Stimulated activated CD4-positive, alpha-beta T cell treated with anti-CD3 and anti-CD28 coated beads, Interleukin-4, amount 100 ng/mL, for 48 hours (primary cell): ENCODE measurements at regions not wholly inside any gene's neighbourhood (a gene's known extent, or its start where the extent isn't known, plus 50 kb on each side); places are given as distances from the start of the nearest gene placed in this dataset.
"Not testable (repeated sequence)": the region's sequence is repeated elsewhere in the genome, so short reads cannot be mapped to it uniquely, and the experiment has no call there.

Experiments
- DNase-seq, 2 donors: peaks; one replicate each; pipeline ENCODE4 v3.0.0-alpha.2; 2020; ENCODE audit warnings: low read depth in 2 of 2

DNA sequence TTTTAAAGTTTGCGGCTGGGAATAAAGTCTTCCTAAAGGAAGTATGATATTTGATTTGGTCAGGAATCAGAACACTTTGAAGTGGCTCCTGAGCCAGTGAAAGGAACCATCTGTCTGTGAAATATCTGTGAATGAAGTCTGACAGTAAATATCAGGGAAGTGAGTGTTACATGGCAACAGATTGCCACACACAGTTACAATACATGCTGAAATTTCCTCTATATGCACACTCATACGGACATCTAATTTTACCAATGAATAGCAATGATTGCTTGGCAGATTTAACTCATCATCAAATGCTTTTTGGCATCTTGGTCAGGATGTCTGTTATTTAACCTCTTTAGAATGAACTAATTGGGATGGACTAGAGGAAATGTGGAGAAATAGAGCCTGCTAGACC, 1023.8 kb downstream of the FAT4 start:
- DNase-seq, result no peak

DNA sequence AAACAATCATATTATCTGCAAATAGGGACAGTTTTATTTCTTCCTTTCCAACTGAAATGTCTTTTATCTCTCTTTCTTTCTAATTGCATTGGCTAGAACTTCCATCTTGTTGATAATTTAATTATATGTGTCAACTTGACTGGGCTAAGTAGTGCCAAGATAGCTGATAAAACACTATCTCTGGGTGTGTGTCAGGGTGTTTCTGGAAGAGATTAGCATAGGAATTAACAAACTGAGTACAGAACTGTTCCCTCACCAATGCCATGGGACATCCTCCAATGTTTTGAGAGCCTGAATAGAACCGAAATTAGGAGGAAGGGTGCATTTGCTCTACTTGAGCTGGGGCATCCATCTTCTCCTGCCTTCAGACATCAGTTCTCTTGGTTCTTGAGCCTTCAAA, 1027.2 kb downstream of the FAT4 start:
- DNase-seq, result no peak

DNA sequence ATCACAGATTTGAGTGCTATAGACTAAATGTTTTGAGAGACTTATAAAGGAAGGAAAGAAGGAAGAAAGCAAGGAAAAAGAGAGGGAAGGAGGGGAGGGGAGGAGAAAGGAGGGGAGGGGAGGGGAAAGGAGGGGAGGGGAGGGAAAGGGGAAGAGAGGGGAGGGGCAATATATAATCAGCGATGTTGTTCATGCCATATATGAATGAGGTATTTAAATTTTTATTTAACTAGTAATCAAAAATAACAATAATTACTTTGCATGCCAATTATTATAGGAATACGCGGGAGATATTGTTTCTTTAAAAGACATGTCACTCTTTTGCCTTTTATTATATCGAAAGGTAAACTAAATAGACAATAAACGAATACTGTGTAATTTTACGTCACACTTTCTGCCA, 1029.7 kb downstream of the FAT4 start:
- no peak for DNase-seq

DNA sequence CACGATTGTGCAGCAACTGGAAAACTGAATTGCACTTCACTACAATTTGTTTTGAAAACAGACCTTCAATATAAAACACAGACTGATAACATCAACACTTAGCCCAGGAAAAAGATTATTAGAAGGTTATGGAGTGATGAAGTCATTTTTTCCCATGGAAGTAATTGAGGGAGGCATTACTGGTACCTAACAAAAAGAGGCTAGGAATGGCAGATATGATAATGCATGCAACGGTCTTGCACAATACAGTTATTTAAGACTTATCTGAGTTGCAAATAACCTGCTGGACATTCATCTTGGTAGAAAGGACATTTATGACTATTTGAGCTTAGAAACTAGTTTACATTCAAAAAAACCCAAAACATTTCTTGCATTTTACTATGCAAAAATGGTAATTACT, 1031.9 kb downstream of the FAT4 start:
- DNase-seq, result no peak

DNA sequence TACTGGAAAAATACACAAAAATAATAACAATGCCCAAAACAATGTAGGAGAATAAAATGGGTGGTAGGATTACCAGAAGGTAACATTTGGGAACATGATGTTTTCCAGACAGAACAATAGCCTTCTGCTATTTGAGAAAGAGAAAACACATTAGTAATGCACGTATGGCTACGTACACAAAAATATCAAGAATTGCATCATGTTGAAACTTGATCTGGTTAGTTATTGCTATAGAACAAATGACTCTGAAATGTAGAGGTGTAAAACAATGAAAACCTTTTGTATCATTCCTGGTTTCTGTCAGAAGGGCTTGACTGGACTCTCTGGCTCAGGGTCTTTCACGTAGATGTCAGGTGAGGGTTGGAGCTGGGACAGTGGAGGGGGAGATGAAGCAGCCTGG, 1040.0 kb downstream of the FAT4 start:
- DNase-seq, result no peak

DNA sequence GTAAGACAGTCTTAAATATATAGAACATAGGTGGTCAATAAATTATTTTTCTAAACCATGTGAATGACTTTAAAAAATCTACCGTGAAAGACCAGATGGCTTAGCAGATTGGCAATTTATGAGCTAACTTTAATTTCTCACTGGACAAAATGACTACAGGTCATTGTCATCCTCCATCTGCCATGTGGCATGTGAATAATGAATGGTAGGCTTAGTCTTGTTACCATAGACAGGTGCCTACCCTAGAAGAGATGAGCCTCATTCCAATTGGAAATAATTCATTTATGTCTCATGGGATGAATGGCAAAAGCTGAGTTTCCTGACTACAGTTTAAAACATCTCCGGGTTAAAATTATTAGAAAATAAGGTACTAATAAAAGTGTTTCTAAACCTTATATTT, 1043.3 kb downstream of the FAT4 start:
- DNase-seq, result no peak

DNA sequence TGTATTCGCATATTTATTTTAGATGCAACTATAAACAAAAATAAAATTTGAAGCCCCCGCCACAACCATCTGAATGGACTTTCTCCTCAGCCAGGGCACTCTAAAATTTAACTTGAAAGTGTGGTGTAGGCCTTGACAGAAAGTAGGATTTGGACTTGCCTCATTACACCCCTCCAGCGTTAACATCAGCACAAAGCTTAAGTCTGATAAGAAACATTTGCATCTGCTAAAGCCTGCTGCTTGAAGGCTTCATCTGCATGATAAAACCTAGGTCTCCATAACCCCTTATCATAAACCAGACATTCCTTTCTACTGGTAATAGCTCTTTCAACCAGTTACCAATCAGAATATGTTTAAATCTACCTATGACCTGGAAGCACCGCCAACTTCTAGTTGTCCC, 1046.5 kb downstream of the FAT4 start:
- no peak for DNase-seq

DNA sequence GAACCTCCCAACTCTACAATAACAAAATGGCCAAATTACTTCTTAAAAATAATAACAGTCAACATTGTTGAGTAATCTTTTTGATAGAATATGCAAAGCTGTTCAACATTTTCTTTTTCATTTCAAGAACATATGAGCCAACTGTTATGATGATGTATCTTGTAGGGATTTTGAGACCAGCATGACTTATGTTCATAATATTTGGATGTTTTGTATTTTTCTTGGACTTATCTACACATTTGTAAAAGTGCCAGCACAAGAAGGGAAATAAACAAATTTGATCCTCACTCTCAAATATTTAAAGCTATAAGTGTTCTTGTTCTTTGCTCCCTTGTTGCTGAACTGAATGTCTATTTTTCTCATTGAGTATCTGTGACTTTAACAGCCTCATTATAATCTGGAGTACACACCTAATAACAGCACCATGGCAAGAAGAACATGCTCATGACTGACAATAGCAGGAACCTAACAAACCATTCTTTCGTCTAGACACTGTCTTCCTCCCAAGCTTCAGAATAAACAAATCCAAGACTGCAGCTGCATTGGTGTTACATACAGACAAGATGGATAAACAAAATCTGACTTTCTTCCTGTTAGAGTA, 1049.7 kb downstream of the FAT4 start:
- no peak for DNase-seq

DNA sequence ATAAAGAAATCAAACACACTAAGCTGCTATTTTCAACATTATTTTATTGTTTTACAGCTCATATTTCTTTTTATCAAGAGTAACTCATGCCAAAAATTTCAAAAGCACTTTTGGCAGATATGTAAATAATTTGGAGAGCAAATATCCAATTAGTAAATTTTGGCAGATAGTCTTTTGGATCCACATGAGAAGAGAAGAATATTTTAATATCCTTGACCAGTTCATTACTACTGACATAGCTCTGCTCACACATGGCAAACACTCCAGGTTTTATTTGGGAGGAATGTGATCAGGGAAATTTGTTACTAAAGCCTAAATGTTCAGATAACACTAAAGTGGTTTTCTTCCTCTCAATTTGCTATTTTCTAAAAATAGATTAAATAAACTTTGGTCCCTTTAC, 1054.3 kb downstream of the FAT4 start:
- no peak for DNase-seq

DNA sequence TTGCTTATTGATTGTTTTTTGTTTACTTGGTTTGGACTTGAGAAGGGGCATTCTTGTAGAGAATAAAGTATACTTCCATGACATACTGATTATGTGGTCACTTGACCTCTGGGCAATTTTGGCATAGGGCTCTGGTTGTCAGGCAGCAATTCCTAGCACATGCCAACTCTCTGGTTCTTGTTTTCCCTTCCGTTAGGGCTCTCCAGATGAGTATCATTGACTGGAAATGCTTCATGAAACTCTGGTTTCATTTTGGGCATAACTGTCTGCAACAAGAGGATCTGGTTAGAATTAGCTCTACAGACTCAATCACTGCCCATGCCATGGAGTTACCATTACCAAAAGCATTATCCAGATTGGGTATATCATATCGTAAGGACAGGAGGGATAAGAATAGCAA, 1057.9 kb downstream of the FAT4 start:
- no peak for DNase-seq

DNA sequence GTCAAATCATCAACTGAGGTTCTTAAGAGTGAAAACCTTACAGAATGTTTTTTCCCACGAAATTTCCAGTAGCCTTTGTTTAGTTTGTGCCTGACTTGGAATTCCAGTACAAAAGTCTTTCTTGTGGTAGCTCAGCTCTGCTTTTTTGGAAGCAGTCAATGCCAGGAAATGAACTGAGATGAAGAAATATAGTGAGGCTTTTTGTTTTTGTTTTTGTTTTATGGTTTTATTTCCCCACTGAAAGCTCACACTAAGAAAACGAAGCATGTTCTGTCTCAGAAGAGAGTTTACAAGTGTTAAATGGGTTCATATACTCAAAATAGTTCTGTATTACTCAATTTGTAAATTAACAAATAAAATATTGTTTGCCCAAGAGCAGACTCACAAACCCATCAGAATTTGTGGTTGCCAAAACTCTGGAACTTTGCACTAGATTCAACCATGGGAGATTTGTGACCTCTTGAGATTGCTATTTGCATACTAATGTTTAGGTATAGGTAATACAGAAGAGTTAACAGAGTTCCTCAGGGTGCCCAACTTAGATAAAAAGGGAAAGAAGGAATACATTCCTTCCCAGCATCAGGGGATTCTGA, 1060.8 kb downstream of the FAT4 start:
- DNase-seq, result no peak

DNA sequence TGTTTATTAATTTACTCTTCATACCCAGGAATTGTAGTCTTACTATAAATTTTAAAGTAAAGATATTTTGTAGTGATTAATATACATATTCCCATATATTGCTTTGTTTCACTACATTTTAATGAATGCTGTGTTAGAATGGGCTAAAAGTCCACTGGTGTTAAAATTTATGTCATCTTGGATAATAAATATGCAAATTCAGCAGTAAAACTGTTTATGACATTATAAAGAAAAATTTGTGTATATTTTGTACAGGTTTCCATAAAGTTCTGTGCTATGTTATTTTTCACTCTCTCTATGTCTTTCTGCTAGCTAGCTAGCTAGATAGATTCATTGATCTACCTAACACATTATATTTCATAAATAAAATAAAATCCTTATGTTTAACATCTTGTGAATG, 1071.2 kb downstream of the FAT4 start:
- DNase-seq, result no peak

DNA sequence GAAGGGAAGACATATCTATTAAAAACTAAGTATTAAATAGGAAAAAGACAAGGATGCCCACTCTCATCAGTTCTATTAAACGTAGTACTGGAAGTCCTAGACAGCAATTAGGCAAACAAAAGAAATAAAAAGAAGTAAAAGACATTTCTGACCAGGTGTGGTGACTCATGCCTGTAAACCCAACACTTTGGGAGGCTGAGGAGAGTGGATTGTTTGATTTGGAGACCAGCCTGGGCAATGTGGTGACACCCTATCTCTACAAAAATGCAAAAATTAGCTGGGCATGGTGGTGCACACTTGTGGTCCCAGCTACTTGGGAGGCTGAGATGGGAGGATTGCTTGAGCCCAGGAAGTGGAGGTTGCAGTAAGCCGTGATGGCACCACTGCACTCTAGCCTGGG, 1071.8 kb downstream of the FAT4 start:
- DNase-seq, result no peak

DNA sequence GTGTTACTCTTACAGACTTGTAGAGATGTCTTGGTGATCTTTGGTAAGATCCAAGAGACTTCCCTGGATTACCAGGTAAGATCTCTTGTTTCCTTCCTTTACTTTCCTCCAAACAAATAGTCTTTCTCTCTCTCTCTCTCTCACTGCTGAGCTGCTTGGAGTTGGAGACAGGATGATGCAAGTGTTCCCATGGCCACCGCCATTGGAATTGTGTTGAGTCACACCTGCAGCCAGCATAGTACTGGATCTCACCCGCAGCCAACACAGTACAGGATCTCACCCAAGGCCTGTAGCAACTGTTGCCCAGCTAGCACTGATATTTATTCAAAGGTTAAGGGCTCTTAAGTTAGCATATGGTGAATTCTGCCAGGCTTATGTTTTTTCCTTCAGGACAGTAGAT, 1080.9 kb downstream of the FAT4 start:
- DNase-seq, result no peak

DNA sequence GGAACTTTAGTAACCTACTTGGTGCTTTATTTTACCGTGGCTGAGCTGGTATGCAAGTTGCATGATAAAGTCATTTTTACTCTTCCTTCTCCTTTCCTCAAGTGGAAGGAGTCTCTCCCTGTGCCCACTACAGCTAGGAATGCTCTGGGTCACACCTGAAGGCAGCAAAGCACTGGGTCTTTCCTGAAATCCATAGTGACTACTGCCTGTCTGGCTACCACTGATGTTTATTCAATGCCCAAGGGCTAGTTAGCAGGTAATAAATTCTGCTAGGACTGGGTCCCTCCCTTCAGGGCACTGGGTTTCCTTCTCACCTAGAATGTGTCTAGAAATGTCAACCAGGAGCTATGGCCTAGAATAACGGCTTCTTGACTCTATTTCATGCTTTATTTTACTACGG, 1081.4 kb downstream of the FAT4 start:
- DNase-seq, result no peak

DNA sequence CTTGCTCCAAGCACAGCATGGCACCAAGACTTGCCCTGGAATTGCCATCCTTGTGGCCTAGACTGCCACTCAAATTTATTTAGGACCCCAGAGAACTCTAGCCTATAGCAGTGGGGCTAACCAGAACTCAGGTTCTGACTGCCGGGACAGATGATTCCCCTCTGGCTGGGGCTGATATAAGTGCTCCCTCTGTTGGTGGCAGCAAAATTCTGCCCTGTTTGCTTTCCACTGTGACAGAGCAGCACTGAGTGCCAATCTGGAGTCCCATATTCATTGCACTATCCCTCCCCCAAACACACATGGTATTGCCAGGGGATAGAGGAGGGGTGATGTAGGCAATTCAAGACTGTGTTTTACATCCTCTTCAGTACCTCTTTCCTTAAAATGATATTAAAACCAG, 1081.9 kb downstream of the FAT4 start:
- no peak for DNase-seq

DNA sequence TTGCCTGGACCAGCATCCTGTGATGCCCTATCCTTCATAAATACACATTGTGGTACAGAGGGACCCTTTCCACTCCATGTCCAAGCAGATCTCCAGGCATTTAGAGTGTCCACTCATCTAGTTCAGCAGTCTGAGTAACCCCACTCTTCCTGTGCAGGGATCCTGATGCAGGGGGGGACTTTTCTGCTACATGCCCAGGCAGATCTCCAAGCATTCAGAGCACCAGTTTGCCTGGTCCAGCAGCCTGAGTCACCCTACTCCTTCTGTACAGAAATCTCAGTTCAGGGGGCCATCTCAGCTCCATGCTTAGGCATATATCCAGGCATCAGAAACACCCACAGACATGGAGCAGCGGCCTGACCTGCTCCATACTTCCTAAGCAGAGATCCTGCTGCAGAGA, 1089.8 kb downstream of the FAT4 start:
- DNase-seq, result no peak

DNA sequence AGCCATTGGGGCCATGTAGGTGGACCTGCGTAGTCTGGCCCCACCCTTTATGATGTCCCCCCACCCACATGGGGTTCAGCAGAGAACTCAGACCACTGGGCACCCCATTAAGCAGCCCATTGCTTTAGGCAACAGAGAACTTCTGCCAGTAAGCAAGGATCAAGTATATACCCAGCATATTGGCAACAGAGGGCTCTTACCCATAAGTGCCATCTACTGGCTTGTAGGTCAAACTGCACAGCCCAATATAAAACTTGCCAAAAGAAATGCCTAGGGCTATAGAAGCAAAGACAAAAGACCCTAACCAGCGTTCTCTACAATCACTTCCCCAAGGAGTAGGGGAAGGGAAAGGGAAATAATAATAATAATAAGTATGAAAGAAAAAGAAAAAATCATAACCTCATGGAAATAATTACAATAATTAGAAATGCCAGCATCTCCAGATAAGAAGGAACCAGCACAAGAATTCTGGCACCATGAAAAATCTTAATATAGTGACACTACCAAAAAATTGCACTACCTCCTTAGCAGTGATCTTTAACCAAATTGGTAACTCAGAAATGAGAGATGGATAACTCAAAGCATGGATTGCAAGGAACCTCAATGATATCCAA, 1090.7 kb downstream of the FAT4 start:
- no peak for DNase-seq

DNA sequence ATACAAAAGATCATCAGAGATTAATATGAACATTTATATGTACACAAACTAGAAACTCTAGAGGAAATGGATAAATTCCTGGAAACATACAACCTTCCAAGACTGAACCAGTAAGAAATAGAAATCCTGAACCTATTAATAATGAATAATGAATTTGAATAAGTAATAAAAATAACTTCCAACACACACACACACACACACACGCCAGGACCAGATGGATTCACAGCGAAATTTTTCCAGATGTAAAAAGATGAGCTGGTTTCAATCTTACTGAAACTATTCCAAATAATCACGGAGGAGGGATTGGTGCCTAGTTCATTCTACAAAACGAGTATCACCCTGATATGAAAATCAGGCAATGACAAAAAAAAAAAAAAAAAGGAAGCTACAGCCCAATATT, 1095.0 kb downstream of the FAT4 start:
- no peak for DNase-seq

DNA sequence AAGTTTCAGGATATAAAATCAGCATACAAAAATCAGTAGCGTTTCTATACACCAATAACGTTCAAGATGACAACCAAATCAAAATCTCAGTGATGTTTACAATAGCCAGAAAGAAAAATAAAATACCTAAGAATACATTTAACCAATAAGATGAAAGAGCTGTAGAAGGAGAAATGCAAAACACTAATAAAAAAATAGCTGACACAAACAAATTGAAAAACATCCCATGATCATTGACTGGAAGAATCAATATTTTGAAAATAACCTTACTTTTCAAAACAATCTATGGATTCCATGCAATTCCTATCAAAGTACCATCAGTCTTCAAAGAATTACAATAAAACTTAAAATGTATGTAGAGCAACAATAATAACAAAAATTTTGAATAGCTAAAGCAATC, 1096.3 kb downstream of the FAT4 start:
- no peak for DNase-seq

DNA sequence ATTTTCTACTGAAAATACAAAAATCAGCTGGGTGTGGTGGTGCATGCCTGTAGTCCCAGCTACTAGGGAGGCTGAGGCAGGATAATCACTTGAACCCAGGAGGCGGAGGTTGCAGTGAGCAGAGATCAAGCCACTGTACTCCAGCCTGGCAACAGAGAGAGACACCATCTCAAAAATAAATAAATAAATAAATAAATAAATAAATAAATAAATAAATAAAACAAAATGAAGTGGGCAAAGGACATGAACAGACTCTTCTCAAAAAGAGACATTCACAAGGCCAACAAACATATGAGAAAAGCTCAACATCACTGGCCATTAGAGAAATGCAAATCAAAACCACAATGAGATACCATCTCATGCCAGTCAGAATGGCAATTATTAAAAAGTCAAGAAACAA, 1097.6 kb downstream of the FAT4 start:
- DNase-seq, result not testable (repeated sequence)

DNA sequence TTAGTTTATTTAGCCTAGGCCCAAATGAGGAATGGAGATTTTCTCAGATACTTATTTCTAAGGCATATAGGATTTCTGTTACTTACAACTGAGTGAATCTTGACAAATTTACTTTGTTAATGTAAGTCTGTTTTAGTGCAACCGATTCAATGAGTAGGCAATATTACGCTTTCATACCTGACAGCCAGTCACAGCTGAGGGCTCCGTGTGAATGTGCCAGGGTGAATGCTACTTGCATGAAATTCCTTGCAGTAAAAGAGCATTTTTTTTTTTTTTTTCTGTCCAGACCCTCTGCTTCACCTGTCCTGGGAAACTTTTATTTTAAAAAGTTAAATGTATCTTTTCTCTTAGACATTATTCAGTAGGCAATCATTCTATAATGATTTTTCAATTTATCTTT, 1100.0 kb downstream of the FAT4 start:
- DNase-seq, result no peak

DNA sequence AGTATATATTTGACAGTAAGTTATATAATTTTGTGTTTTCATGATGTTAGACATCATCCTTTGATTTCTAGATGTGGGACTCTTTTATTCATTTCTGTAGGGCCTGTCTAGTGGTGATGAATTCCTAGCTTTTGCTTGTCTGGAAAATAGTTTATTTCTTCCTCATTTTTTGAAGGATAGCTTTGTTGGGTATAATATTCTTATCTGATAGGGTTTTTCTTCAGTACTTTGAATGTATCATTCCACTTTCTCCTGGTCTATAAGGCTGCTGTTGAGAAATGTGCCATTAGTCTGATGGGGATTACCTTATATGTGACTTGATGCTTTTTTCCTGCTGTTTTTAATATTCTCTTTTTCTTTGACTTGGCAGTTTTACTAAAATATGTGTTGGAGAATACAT, 1104.5 kb downstream of the FAT4 start:
- no peak for DNase-seq

DNA sequence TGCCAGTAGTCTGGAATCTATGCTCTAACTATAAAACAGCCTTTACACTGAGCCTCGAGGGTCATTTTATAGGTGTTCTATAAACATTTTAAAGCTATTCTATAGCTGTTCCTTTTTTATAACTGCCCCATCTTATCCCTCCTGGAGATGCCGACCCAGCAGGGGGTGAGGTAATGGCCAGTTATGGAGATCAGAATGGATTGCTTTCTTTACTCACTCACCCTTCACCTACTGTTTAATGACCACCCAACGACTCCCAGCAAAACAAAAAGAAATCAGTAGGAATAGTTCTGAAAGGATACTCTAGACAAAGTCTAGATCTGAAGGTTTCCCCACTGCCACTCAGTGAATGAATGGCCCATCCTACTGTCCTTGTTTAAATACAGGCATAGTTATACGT, 1113.1 kb downstream of the FAT4 start:
- no peak for DNase-seq
